ENCODE measurements at regions not wholly inside any gene's neighbourhood (a gene's known extent, or its start where the extent isn't known, plus 50 kb on each side); places are given as distances from the start of the nearest gene placed in this dataset.

DNA sequence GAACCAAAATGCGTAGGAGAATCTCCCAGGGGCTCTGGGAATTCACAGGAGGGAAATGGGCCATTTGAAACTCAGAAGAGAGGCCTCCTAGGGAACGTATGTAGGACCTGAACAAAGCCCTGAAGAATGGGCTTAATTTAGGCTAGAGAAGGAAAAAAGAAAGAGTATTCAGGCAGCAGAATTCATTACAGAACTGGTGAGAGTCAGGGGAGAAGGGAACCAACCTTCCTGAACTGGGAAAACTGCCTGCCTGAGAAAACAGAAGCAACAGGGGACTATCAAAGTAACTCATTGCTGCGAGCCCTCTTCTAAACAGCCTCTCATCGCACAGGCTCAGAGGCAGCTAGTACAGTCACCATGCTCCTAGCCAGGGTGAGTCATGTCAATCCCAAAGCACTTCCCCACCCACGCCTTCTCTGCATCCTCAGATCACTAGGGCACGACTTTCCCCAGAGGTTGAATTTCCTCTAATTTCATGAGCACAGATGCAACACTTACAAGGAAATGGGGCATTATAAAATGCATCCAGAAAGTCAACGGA, 98.1 kb downstream of the ADSS2 start:
- peak; percentile 76 for DNase-seq

- DNase-seq, result no peak
Observed at GRCh38 chr1:244354810-244355278, 96.9 kb downstream of the ADSS2 start.

DNA sequence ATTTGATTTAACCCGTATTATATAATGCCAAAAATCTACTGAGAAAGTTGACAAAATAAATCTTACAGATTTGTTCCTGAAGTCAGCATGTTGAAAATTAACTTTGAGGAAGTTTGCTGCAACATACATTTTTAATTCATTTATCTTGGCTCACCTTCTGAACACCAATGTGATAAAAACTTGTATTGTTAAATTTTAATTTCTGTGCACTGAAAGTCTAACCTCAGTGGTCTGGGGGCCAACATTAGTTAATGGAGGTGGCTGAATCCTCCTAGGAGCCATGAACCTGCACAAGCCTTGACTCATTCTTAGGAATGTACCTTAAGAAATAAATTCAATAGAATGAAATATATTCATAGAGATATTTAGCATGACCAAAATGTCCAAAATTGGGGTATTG, 95.3 kb downstream of the ADSS2 start:
- DNase-seq, result no peak

Data from MV-4-11 (cell line).